Esophagus muscularis mucosa (tissue), 4 donors: ENCODE measurements at regions not wholly inside any gene's neighbourhood (a gene's known extent, or its start where the extent isn't known, plus 50 kb on each side); places are given as distances from the start of the nearest gene placed in this dataset.

ENCODE experiments used
- DNase-seq: peaks from one replicate; pipeline ENCODE4 v3.0.0-alpha.2; 2017; ENCODE audit errors: extremely low spot score
- H3K27ac ChIP-seq, 4 donors: fragments of 200-600 bp; sonication (generic); replicated peaks in 1 of 4; 1 replicate in 3 of 4; 2 replicates in 1 of 4; pipeline ENCODE4 v1.5.1; 2016 to 2019; ENCODE audit warnings: mild to moderate bottlenecking in 1 of 4
- H3K27me3 ChIP-seq, 4 donors: fragments of 200-600 bp; sonication (generic); one replicate each; pipeline versions ENCODE4 v1.5.1 to v1.6.0; 2016 to 2019
- H3K36me3 ChIP-seq, 4 donors: fragments of 200-600 bp; sonication (generic); one replicate each; pipeline ENCODE4 v1.5.1; 2016 to 2019
- H3K4me1 ChIP-seq, 4 donors: fragments of 200-600 bp; sonication (generic); one replicate each; pipeline ENCODE4 v1.5.1; 2016 to 2019
- H3K4me3 ChIP-seq, 4 donors: fragments of 200-600 bp; sonication (generic); 1 replicate in 2 of 4; 2 replicates in 2 of 4; pipeline ENCODE4 v1.5.1; 2016 to 2019; ENCODE audit warnings: mild to moderate bottlenecking in 4 of 4, moderate library complexity in 1 of 4
- H3K9me3 ChIP-seq, 4 donors: fragments of 200-600 bp; sonication (generic); 1 replicate in 3 of 4; 2 replicates in 1 of 4; pipeline ENCODE4 v1.5.1; 2016 to 2019
- CTCF ChIP-seq, 3 experiments: fragments of 200-600 bp in 2 of 3; fragments of 450-650 bp in 1 of 3; sonication (generic) in 2 of 3; IDR thresholded peaks; one replicate each; pipeline ENCODE4 v1.5.1; 2017 to 2019; ENCODE audit warnings: antibody characterized with exemption in 3 of 3, mild to moderate bottlenecking in 2 of 3, moderate library complexity in 1 of 3
- EP300 ChIP-seq: sonication (generic); formaldehyde crosslinking; IDR thresholded peaks from one replicate; pipeline ENCODE4 v1.6.1; 2017; ENCODE audit warnings: antibody characterized with exemption
- POLR2A ChIP-seq: fragments of 450-650 bp; IDR thresholded peaks from one replicate; pipeline ENCODE4 v1.6.1; 2017; ENCODE audit warnings: antibody characterized with exemption, moderate library complexity, mild to moderate bottlenecking, low read depth
- POLR2AphosphoS5 ChIP-seq, 2 donors: sonication (generic); formaldehyde crosslinking; IDR thresholded peaks; one replicate each; pipeline ENCODE4 v1.6.1; 2017; ENCODE audit warnings: antibody characterized with exemption in 2 of 2
- whole genome bisulfite sequencing: methylation state at CpG from one replicate; pipeline ENCODE4 v1.1.5; 2018; 5-methylcytosine and 5-hydroxymethylcytosine counted together
- intact Hi-C: fragments of 100-400 bp; cut with DNase I; formaldehyde crosslinking; loops from one replicate; pipeline ENCODE4 v1.15.1; 2023

GRCh38 chr12:13801543-13801942 is 179.9 kb downstream of the GRIN2B start:
- 61% methylated on average over 3 of the region's 3 CpGs for WGBS
- TF ChIP-seq EP300 (no peak), CTCF (IDR thresholded peaks at IDR 0.05) (no peak), POLR2AphosphoS5 (IDR thresholded peaks at IDR 0.05) (no peak), POLR2A (no peak)
- no peaks in the 10 kb centered on the region for H3K9me3 ChIP-seq
- H3K27ac ChIP-seq, result no peak overlapping the region
- H3K36me3 ChIP-seq, result no peaks in the 10 kb centered on the region
- peaks cover 0 to 4% (median 0%) of the 10 kb centered on the region in 4 donors for H3K27me3 ChIP-seq
- DNase-seq, result no peak
- intact Hi-C loops, result no loop called here
- H3K4me3 ChIP-seq, result no peak overlapping the region
- no peaks in the 10 kb centered on the region for H3K4me1 ChIP-seq

GRCh38 chr12:13799574-13799973 is 181.8 kb downstream of the GRIN2B start:
- intact Hi-C loops, result no loop called here
- Histone ChIP-seq H3K9me3 (no peaks in the 10 kb centered on the region), H3K27me3 (no peaks in the 10 kb centered on the region), H3K36me3 (no peaks in the 10 kb centered on the region), H3K27ac (no peak overlapping the region), H3K4me1 (no peaks in the 10 kb centered on the region), H3K4me3 (no peak overlapping the region)
- TF ChIP-seq POLR2A, result no peak
- no peak for TF ChIP-seq POLR2AphosphoS5 (IDR thresholded peaks at IDR 0.05)
- no peak for TF ChIP-seq EP300
- TF ChIP-seq CTCF (IDR thresholded peaks at IDR 0.05), result no peak
- DNase-seq, result no peak
- WGBS, result 46% methylated on average over 3 of the region's 3 CpGs

GRCh38 chr12:13798162-13798561 is 183.2 kb downstream of the GRIN2B start:
- Histone ChIP-seq H3K9me3 (no peaks in the 10 kb centered on the region), H3K4me3 (no peak overlapping the region), H3K27ac (no peak overlapping the region), H3K4me1 (no peaks in the 10 kb centered on the region), H3K36me3 (no peaks in the 10 kb centered on the region), H3K27me3 (no peaks in the 10 kb centered on the region)
- DNase-seq, result no peak
- intact Hi-C loops, result no loop called here
- TF ChIP-seq POLR2AphosphoS5 (IDR thresholded peaks at IDR 0.05) (no peak), CTCF (IDR thresholded peaks at IDR 0.05) (no peak), POLR2A (no peak), EP300 (no peak)

- H3K27me3 ChIP-seq, result no peaks in the 10 kb centered on the region
- no peaks in the 10 kb centered on the region for H3K9me3 ChIP-seq
- no peak overlapping the region for H3K4me3 ChIP-seq
- intact Hi-C loops, result no loop called here
- 88% methylated on average over 2 of the region's 2 CpGs for WGBS
- H3K4me1 ChIP-seq, result no peaks in the 10 kb centered on the region
- H3K36me3 ChIP-seq, result no peaks in the 10 kb centered on the region
- TF ChIP-seq EP300, result no peak
- no peak for TF ChIP-seq POLR2AphosphoS5 (IDR thresholded peaks at IDR 0.05)
- no peak for TF ChIP-seq POLR2A
- TF ChIP-seq CTCF (IDR thresholded peaks at IDR 0.05), result no peak
- H3K27ac ChIP-seq, result no peak overlapping the region
- DNase-seq, result no peak
These were observed 186.7 kb downstream of the GRIN2B start for GRCh38 chr12:13794706-13795105.

- intact Hi-C loops, result no loop called here
- H3K4me3 ChIP-seq, result no peak overlapping the region
- no peaks in the 10 kb centered on the region for H3K9me3 ChIP-seq
- TF ChIP-seq POLR2A (no peak), EP300 (no peak), CTCF (IDR thresholded peaks at IDR 0.05) (no peak), POLR2AphosphoS5 (IDR thresholded peaks at IDR 0.05) (no peak)
- H3K27me3 ChIP-seq, result no peaks in the 10 kb centered on the region
- H3K36me3 ChIP-seq, result no peaks in the 10 kb centered on the region
- no peak overlapping the region for H3K27ac ChIP-seq
- H3K4me1 ChIP-seq, result no peaks in the 10 kb centered on the region
- DNase-seq, result no peak
- WGBS, result 77% methylated on average over 1 of the region's 1 CpG
These were observed 191.1 kb downstream of the GRIN2B start for GRCh38 chr12:13790317-13790716.
